ENCODE measurements at regions not wholly inside any gene's neighbourhood (a gene's known extent, or its start where the extent isn't known, plus 50 kb on each side); places are given as distances from the start of the nearest gene placed in this dataset.
"Not testable (repeated sequence)": the region's sequence is repeated elsewhere in the genome, so short reads cannot be mapped to it uniquely, and the experiment has no call there.

- in situ Hi-C loops (cut with HindIII; ENCODE audit: low sequenced_read_pairs) = no loop called here
Measured at GRCh38 chr2:234376229-234376628, 120.7 kb downstream of the ARL4C start.

- in situ Hi-C loops (cut with HindIII; ENCODE audit: low sequenced_read_pairs) = no loop called here
Measured at GRCh38 chr2:234375176-234375880, 121.6 kb downstream of the ARL4C start.

DNA sequence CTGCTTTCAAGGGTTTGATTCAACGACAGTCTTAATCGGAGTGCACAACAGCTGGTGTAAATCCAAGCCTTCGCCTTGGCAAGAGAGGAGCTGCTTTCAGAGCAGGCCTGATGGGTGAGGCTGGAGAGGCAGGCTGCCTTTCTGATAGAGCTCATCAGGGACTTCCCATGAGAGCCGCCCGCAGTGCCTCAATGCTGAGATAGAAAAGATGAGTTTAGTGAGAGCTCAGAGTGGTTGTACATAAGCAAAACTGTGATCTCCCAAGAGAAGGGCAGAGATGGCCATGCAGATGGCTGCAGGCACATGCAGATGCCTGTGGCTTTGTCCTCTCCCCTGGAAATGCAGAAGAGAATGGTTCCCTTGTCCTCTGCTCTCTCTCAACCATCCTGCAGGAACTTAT, 122.1 kb downstream of the ARL4C start:
- in situ Hi-C loops (cut with HindIII; ENCODE audit: low sequenced_read_pairs) = loop anchor here (5.0 kb wide), 1 partner anchor 58 kb away; no protein-coding TSS in a partner anchor

DNA sequence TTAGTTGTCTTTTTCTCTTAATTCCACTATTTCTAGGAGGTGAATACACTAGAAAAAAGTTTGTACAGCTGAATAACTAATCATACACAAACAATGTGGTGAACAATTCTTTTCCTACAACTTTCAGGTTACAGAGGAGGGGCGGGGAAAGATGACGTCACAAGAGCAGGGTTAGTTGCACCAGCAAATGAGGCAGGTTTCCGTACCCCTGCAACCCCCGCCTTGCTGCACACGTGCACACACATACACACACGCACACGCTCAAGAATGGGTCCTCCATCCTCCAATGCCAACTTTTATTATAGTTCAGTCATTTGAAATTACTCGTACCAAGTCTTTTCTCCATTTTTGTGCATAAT, 122.8 kb downstream of the ARL4C start:
- in situ Hi-C loops (cut with HindIII; ENCODE audit: low sequenced_read_pairs) = loop anchor here (5.0 kb wide), 1 partner anchor 58 kb away; no protein-coding TSS in a partner anchor

DNA sequence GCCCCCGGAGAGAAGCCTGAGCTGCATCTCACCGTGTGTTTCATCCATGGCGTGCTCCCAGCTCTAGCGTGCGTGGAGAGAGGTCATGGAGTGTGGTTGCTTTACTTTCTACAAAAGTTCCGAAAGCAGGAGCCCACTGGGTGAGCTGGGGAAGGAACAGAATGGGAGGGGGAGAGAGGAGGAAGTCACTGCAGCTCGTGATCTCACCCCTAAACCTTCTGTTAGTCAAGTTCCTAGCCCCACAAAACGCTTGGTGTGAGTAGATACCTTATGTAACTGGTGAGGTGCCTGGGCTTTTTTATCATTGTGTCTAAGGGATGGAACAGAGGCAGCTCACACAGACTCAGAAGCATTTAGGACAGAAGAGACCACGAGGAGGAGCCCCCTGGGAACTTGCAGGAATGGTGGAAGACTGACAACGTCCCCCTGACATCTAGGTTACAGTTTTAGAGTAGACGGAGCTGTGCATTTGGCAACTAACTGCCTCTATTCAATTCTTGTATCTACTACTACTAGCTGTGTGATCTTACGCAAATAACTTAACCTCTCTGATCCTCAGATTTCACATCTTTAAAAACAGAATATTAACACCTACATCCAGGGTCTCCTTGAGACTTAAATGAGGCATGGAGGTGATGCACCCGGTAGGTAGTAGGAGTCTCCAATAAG, 123.3 kb downstream of the ARL4C start:
- in situ Hi-C loops (cut with HindIII; ENCODE audit: low sequenced_read_pairs) = loop anchor here (5.0 kb wide), 1 partner anchor 59 kb away; no protein-coding TSS in a partner anchor

DNA sequence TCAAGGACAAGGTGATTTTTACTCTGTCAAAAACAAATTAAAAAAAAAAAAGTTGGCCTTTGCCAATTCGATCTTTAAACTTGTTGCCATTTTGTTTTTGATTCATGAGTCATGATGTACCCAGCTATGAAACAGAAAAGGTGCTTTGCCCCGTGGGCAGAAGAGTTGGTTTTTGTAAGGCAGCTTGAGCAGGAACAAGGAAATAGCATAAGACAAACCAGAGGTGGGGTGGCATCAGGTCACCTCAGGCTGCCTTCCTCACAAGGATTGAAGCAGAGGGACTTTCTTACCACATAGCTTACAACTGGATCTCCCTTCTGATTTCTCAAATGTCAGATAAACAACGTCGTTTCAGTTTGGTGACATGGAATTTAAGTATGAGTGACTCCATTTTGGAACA, 123.8 kb downstream of the ARL4C start:
- in situ Hi-C loops (cut with HindIII; ENCODE audit: low sequenced_read_pairs) = loop anchor here (5.0 kb wide), 1 partner anchor 59 kb away; no protein-coding TSS in a partner anchor

GRCh38 chr2:234372506-234372905, 124.4 kb downstream of the ARL4C start:
- in situ Hi-C loops (cut with HindIII; ENCODE audit: low sequenced_read_pairs) = loop anchor here (5.0 kb wide), 1 partner anchor 60 kb away; no protein-coding TSS in a partner anchor

DNA sequence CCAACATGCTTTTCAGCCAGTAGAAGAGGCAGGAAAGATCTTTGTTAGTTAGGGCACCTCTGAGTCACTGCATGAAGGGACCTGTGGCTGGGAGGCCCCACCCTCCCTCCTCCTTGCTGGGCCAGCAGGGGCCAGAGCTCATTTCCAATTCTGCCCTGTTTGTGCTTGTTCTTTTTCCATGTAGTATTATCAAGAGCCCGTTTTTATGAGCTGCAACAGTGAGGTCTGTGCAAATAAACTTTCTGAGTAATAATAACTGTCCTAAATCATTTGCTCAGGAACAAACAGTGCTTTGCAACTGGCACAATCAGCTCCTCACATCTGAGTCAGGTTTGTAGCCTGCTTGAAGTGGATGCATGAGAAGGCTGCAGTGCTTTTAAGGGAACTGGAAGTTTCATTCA, 128.0 kb downstream of the ARL4C start:
- in situ Hi-C loops (cut with HindIII; ENCODE audit: low sequenced_read_pairs) = no loop called here

DNA sequence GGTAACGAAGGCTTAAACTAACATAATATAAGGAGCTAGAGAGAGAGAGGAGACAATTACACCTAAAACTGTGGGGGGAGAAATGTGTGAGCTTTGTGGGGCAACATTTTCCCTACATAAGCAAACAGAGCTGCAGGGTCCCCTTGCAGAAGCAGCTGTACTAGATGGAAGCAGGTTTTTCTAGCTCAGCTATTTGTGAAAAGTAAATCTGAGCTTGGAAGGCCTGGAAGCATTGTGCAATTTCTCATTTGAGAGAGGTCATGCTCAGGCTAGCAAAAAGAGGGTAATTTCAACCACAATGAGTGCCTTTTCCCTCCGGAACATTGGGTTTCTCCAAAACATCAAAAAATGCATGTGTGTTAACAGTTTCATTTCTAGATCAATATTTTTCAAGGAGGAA, 130.0 kb downstream of the ARL4C start:
- in situ Hi-C loops (cut with HindIII; ENCODE audit: low sequenced_read_pairs) = no loop called here

- in situ Hi-C loops (cut with HindIII; ENCODE audit: low sequenced_read_pairs) = no loop called here
Measured at GRCh38 chr2:234364661-234365060, 132.2 kb downstream of the ARL4C start.

GRCh38 chr2:234363647-234364294, 133.1 kb downstream of the ARL4C start:
- in situ Hi-C loops (cut with HindIII; ENCODE audit: low sequenced_read_pairs) = no loop called here

DNA sequence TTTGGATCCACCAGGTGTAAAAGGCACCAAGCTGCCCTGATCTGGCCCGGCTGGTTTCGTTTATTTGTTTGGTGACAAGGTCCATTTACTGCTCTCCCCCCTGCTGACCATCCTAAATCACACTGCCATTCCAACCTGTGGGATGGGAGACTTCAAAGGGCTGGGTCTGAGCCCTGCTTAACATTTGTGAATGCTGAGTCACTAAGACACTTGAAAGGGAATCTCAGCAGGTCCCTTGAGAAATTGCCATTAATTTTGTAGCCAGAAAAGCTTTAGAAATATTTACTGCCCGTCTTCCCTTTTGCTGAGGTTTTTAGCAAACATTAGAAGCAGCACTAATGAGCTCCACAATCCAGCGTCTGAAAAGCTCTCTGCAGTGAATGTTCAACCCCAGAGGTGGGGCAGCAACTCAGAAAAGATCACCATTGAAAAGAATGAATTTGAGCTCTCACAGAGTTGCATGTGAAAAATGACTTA, 133.8 kb downstream of the ARL4C start:
- in situ Hi-C loops (cut with HindIII; ENCODE audit: low sequenced_read_pairs) = no loop called here

- in situ Hi-C loops (cut with HindIII; ENCODE audit: low sequenced_read_pairs) = not testable (repeated sequence)
Measured at GRCh38 chr2:234360313-234360975, 136.4 kb downstream of the ARL4C start.

- in situ Hi-C loops (cut with HindIII; ENCODE audit: low sequenced_read_pairs) = no loop called here
Measured at GRCh38 chr2:234357666-234358065, 139.2 kb downstream of the ARL4C start.

DNA sequence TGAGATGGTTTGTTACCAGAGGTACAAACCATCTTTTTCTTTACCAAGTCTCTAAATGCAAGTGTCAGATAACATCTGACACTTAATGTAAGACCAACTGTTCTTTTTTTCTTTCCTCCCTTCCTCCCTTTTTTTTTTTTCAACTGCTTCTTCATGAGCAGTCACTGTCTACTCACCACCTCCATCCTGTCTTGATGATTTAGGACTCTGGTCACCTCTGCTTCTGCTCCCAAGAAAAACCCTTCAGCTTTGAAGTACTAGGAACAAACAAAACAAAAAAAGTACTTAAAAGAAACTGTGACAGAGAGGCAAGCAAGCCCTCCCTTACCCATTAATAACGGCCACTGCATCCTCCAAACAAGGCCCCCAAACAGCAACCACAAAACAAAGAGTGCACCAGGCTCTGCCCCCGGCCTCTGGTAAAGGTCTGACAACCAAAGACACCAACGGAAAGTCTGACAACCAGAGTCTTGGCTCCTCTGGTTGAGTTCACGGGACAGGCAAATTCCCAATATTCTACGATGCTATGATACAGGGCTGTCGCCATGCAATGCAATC, 141.0 kb downstream of the ARL4C start:
- in situ Hi-C loops (cut with HindIII; ENCODE audit: low sequenced_read_pairs) = no loop called here

GRCh38 chr2:234355021-234355720, 141.7 kb downstream of the ARL4C start:
- in situ Hi-C loops (cut with HindIII; ENCODE audit: low sequenced_read_pairs) = no loop called here

GRCh38 chr2:234352270-234352669, 144.6 kb downstream of the ARL4C start:
- in situ Hi-C loops (cut with HindIII; ENCODE audit: low sequenced_read_pairs) = no loop called here

- in situ Hi-C loops (cut with HindIII; ENCODE audit: low sequenced_read_pairs) = not testable (repeated sequence)
Measured at GRCh38 chr2:234351866-234352265, 145.0 kb downstream of the ARL4C start.

GRCh38 chr2:234348081-234348480, 148.8 kb downstream of the ARL4C start:
- in situ Hi-C loops (cut with HindIII; ENCODE audit: low sequenced_read_pairs) = no loop called here

DNA sequence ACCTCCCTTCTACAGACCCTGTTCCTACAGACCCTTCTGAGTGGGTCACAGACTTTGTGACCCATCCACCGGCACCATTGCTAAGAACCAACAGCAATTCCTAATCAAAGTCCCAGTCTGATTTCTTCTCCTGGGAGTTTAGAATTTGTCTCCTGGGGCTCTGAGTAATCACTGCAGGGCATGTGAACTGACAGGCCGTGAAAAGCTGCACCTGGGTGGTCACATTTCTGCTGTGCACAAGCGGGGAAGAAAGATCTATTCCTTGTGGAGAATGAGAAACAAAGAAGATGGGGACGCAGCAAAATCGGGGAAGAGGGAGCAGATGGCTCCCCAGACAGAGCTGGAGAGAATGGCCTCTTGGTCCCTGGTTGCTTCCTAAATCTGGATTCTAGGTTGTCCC, 151.0 kb downstream of the ARL4C start:
- in situ Hi-C loops (cut with HindIII; ENCODE audit: low sequenced_read_pairs) = no loop called here
